Activated CD4-positive, alpha-beta T cell treated with anti-CD3 and anti-CD28 coated beads for 36 hours (primary cell): ENCODE measurements at regions not wholly inside any gene's neighbourhood (a gene's known extent, or its start where the extent isn't known, plus 50 kb on each side); places are given as distances from the start of the nearest gene placed in this dataset.
"Not testable (repeated sequence)": the region's sequence is repeated elsewhere in the genome, so short reads cannot be mapped to it uniquely, and the experiment has no call there.

Experiments used
- ATAC-seq: fragments of 200-7000 bp; cut with Tn5 transposase; one replicate; pipeline ENCODE4 v1.10.0; 2021; ENCODE audit warnings: mild to moderate bottlenecking, moderate library complexity
- CTCF ChIA-PET: fragments of 350-600 bp; sonication (Branson Sonifier 250); formaldehyde crosslinking; loops from one replicate; lab custom pipeline; 2021; ENCODE audit warnings: antibody characterized with exemption; lab: Charles Lee
- POLR2A ChIA-PET: fragments of 350-600 bp; sonication (Branson Sonifier 250); formaldehyde crosslinking; loops from one replicate; lab custom pipeline; 2021; ENCODE audit warnings: antibody characterized with exemption, inconsistent platforms; lab: Charles Lee
- DNase-seq: peaks from one replicate; pipeline ENCODE4 v3.0.0-alpha.2; 2020
- H3K27ac Mint-ChIP-seq: one replicate; pipeline ENCODE4 v1.8.0; 2021; ENCODE audit warnings: mixed read lengths
- H3K27me3 Mint-ChIP-seq: one replicate; pipeline ENCODE4 v1.8.0; 2021; ENCODE audit warnings: mixed read lengths
- H3K36me3 Mint-ChIP-seq: one replicate; pipeline ENCODE4 v1.8.0; 2021; ENCODE audit warnings: low read depth, mixed read lengths
- H3K4me1 Mint-ChIP-seq: one replicate; pipeline ENCODE4 v1.8.0; 2021; ENCODE audit warnings: mixed read lengths
- H3K4me3 Mint-ChIP-seq: one replicate; pipeline ENCODE4 v1.8.0; 2021; ENCODE audit warnings: mild to moderate bottlenecking, moderate library complexity, mixed read lengths
- H3K9me3 Mint-ChIP-seq: one replicate; pipeline ENCODE4 v1.8.0; 2021; ENCODE audit warnings: low read depth, mixed read lengths
- intact Hi-C, 2 experiments: fragments of 100-400 bp; cut with DNase I in 1 of 2; cut with micrococcal nuclease in 1 of 2; formaldehyde crosslinking; loops; one replicate each; pipeline versions ENCODE4 v1.14.2 to v1.15.1; 2022 to 2024; cut with DNase I, micrococcal nuclease

DNA sequence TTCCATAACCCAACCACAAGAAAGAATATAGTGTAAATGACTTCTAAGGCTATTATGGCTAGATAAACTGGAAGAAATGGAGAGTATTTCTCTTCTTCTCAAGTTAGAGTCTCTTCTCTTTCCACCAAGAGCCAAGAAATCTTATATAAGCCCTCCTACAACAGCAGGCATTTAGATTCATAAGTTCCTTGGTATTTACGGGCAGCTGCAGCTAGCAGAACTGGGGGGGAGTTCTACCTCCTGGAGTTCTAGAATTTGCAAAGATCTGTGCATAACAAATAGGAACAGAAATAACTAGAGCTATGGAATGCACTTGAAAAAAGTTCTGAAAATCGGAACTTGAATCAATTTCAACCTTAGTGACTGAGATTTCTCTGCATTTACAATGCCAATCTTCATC lies 715.2 kb upstream of the GRM3 start:
- Mint-ChIP-seq H3K4me1 (no peaks in the 10 kb centered on the region), H3K27me3 (no peaks in the 10 kb centered on the region), H3K36me3 (no peaks in the 10 kb centered on the region), H3K4me3 (no peak overlapping the region), H3K27ac (no peak overlapping the region), H3K9me3 (peaks cover 10% of the 10 kb centered on the region)
- CTCF ChIA-PET = interaction anchor here (1.6 kb wide), 1 partner anchor 16 kb away, joined by 3 read pairs; no protein-coding TSS in a partner anchor
- DNase-seq (no peak), ATAC-seq (no peak)
- intact Hi-C loops = no loop called here
- POLR2A ChIA-PET = no interaction called here

DNA sequence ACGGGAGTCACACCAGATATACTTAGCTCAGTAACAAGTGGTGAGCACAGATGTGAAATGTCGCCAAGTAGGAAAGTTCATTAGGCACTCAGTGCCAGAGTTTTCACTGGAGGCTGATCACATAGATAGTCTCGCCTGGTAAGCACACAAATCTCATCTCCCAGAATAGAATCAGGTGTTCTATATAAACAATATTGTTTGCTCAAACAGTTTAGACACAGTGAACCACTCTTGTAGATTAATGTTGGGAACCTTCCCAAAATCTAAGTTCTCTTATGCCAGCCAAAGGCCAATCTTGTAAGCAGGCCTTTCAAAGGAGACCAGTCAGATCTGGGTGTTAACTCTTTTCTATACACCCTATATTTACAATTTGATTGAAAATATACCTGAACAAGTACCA lies 716.5 kb upstream of the GRM3 start:
- POLR2A ChIA-PET = no interaction called here
- no peaks in the 10 kb centered on the region for H3K4me1 Mint-ChIP-seq
- ATAC-seq (no peak), DNase-seq (no peak)
- no peaks in the 10 kb centered on the region for H3K36me3 Mint-ChIP-seq
- H3K4me3 Mint-ChIP-seq = no peak overlapping the region
- intact Hi-C loops = no loop called here
- H3K9me3 Mint-ChIP-seq = peaks cover 8% of the 10 kb centered on the region
- CTCF ChIA-PET = interaction anchor here (0.6 kb wide), 1 partner anchor 281 kb away, joined by 3 read pairs; no protein-coding TSS in a partner anchor
- no peak overlapping the region for H3K27ac Mint-ChIP-seq
- H3K27me3 Mint-ChIP-seq = no peaks in the 10 kb centered on the region

DNA sequence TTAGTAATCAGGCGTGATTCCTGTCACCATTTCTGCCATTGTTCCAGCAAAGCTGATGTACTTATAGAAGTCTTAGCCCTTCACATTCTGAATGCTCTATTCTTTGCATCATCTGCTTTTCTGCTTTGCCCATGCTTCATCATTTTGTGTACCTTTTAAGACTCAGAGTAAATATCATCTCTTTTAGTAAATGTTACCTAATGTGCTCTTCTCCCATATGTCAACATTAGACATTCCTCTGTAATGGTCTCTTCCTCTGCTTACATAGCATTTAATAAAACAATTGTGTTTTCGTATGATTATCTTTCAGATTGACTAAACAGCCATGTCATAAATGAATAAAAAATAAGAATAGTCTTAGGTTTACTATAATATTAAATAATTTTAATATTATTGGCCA lies 719.6 kb upstream of the GRM3 start:
- no peaks in the 10 kb centered on the region for H3K36me3 Mint-ChIP-seq
- intact Hi-C loops = no loop called here
- no peaks in the 10 kb centered on the region for H3K4me1 Mint-ChIP-seq
- H3K27ac Mint-ChIP-seq = no peak overlapping the region
- ChIA-PET POLR2A (no interaction called here), CTCF (no interaction called here)
- no peaks in the 10 kb centered on the region for H3K27me3 Mint-ChIP-seq
- no peaks in the 10 kb centered on the region for H3K9me3 Mint-ChIP-seq
- no peak for ATAC-seq
- no peak for DNase-seq
- no peak overlapping the region for H3K4me3 Mint-ChIP-seq

DNA sequence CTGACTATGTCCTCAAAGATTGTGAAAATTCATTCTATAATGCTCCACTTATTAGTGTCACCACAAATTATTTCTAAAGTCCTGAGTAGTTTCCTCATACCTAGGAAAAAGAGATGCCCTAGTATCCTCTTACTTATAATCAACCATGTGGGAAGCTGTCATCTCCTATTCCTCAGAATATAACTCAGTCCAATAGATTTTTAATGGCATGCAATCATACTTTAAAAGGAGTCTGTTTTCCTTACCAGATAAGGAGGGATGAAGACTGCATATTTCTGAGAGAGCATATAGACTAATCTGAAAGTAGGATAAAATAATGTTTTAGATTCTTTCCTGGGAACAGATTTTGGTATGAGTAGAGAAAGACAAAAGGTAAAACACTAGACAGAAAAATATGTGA lies 727.7 kb upstream of the GRM3 start:
- intact Hi-C loops = no loop called here
- H3K4me1 Mint-ChIP-seq = no peaks in the 10 kb centered on the region
- DNase-seq = no peak
- H3K27ac Mint-ChIP-seq = no peak overlapping the region
- ChIA-PET CTCF (no interaction called here), POLR2A (no interaction called here)
- peaks cover 6% of the 10 kb centered on the region for H3K9me3 Mint-ChIP-seq
- H3K4me3 Mint-ChIP-seq = no peak overlapping the region
- no peaks in the 10 kb centered on the region for H3K36me3 Mint-ChIP-seq
- no peaks in the 10 kb centered on the region for H3K27me3 Mint-ChIP-seq
- no peak for ATAC-seq

DNA sequence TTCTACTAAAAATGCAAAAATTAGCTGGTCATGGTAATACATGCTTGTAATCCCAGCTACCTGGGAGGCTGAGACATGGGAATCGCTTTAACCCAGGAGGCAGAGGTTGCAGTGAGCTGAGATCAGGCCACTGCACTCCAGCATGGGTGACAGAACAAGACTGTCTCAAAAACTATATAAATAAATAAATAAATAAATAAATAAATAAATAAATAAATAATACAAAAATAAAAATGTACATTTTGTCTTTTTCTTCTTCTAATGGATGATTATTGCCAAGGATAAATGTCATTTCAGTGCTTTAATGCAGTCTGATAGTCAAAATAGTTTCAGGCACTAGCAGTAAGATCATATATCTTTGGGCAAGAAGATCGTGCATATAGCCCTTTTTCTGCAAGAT lies 727.6 kb upstream of the SEMA3D start:
- DNase-seq = no peak
- POLR2A ChIA-PET = no interaction called here
- Mint-ChIP-seq H3K36me3 (no peaks in the 10 kb centered on the region), H3K27ac (no peak overlapping the region), H3K27me3 (no peaks in the 10 kb centered on the region), H3K4me3 (no peak overlapping the region), H3K9me3 (peaks cover 21% of the 10 kb centered on the region), H3K4me1 (no peaks in the 10 kb centered on the region)
- CTCF ChIA-PET = no interaction called here
- intact Hi-C loops = no loop called here
- ATAC-seq = no peak

DNA sequence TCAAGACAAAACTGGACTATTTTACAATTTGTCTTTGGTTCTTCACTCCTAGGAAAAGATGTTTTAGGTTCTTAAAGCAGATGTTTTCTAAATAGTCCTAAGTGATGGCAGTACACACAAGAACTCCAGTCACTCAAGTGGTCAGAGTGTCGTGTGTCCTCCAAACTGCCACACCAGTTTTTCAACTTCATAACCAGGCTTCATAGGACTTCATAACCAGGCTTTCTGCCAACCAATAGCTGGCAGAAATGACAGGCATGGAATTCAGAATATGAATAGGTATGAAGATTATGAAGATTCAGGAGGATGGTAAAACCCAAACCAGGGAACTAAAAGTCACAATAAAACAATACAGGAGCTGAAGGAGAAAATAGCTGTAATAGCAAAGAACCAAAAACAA lies 721.2 kb upstream of the SEMA3D start:
- Mint-ChIP-seq H3K9me3 (peaks cover 21% of the 10 kb centered on the region), H3K4me1 (no peaks in the 10 kb centered on the region), H3K27ac (no peak overlapping the region), H3K27me3 (no peaks in the 10 kb centered on the region), H3K4me3 (no peak overlapping the region), H3K36me3 (no peaks in the 10 kb centered on the region)
- CTCF ChIA-PET = no interaction called here
- ATAC-seq = no peak
- intact Hi-C loops = no loop called here
- no peak for DNase-seq
- POLR2A ChIA-PET = no interaction called here

DNA sequence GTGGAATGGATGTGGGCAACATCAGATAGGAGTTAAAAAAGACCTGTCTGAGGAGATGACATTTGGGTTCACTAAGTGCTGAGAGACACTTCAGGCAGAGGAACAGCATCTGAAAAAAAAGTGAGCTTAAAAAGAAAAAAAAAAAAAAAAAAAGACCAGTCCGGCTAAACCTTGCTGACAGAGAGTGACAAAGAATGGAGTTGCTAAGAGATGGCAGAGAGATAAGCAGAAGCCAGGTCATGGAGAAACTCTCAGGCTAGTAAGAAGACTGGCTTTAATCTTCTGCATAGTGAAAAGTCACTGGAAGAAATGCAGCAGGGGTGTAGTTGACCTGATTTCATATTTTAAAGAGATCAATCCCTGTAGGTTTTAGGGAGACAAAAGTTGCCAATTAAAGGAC lies 711.1 kb upstream of the SEMA3D start:
- Mint-ChIP-seq H3K4me3 (no peak overlapping the region), H3K36me3 (no peaks in the 10 kb centered on the region), H3K4me1 (no peaks in the 10 kb centered on the region), H3K9me3 (peaks cover 4% of the 10 kb centered on the region), H3K27ac (no peak overlapping the region), H3K27me3 (no peaks in the 10 kb centered on the region)
- ATAC-seq (no peak), DNase-seq (no peak)
- POLR2A ChIA-PET = no interaction called here
- CTCF ChIA-PET = no interaction called here
- intact Hi-C loops = no loop called here

DNA sequence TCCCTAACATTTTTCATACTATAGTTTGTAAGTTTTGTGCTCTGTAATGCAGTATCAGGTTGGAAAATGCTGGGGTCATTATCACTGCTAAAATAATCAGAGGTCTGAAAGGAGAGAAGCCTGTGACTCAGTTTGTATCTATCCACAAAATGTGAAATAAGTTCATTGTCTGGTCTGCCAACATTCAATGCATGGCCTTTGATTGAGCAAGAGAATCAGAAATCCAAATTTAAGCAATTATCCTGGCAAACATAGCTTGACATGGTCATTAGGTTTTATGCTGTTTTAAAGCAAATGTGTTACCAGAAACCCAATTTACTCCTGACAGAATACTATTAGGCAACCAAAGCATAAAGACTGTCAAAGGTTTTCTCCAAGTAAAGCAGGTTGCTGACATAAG lies 709.7 kb upstream of the SEMA3D start:
- intact Hi-C loops = no loop called here
- Mint-ChIP-seq H3K27me3 (no peaks in the 10 kb centered on the region), H3K9me3 (peaks cover 4% of the 10 kb centered on the region), H3K4me3 (no peak overlapping the region), H3K4me1 (no peaks in the 10 kb centered on the region), H3K36me3 (no peaks in the 10 kb centered on the region), H3K27ac (no peak overlapping the region)
- ATAC-seq = no peak
- ChIA-PET POLR2A (no interaction called here), CTCF (no interaction called here)
- no peak for DNase-seq

DNA sequence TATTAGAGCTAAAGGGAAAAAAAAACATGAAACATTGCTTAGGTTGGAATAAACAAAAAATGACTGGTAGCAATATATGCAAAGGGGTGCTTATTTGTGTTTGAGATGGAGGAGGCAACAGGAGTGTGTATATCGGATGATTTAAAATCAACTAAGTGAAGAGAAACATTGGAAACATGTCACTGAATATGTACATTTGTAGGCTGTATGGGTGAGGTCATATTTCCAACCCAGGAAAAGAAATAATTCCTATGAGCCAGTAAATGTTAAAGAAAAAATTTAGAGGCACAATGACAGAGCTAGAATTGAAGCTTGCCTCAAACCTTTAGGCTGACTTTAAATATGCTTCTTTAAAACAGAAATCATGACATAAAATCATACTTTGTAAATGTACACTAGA lies 709.0 kb upstream of the SEMA3D start:
- DNase-seq = no peak
- ChIA-PET POLR2A (no interaction called here), CTCF (no interaction called here)
- intact Hi-C loops = no loop called here
- Mint-ChIP-seq H3K27ac (no peak overlapping the region), H3K9me3 (peaks cover 4% of the 10 kb centered on the region), H3K4me1 (no peaks in the 10 kb centered on the region), H3K36me3 (no peaks in the 10 kb centered on the region), H3K4me3 (no peak overlapping the region), H3K27me3 (no peaks in the 10 kb centered on the region)
- no peak for ATAC-seq

DNA sequence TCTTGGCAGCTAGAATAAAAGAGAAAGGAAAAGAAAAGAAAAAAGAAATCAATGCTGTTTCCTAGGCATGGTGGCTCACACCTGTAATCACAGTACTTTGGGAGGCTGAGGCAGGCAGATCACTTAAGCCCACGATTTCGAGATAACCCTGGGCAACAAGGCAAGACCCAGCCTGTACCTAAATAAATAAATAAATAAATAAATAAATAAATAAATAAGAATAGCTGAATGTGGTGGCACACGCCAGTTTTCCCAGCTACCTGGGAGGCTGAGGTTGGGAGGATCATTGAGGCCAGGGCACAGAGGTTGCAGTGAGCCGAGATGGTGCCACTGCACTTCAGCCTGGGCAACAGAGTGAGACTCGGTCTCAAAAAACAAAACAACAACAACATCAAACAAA lies 705.0 kb upstream of the SEMA3D start:
- DNase-seq, ATAC-seq, H3K36me3 Mint-ChIP-seq, H3K27me3 Mint-ChIP-seq, H3K4me3 Mint-ChIP-seq, H3K9me3 Mint-ChIP-seq, POLR2A ChIA-PET, H3K27ac Mint-ChIP-seq, H3K4me1 Mint-ChIP-seq: not testable (repeated sequence)
- intact Hi-C loops = loop anchor here (2.0 to 5.0 kb wide), 3 partner anchors 925 to 1015 kb away; no protein-coding TSS in a partner anchor
- CTCF ChIA-PET = interaction anchor here (1.1 to 1.2 kb wide), 3 partner anchors 9 to 579 kb away, joined by 3 read pairs; no protein-coding TSS in a partner anchor

DNA sequence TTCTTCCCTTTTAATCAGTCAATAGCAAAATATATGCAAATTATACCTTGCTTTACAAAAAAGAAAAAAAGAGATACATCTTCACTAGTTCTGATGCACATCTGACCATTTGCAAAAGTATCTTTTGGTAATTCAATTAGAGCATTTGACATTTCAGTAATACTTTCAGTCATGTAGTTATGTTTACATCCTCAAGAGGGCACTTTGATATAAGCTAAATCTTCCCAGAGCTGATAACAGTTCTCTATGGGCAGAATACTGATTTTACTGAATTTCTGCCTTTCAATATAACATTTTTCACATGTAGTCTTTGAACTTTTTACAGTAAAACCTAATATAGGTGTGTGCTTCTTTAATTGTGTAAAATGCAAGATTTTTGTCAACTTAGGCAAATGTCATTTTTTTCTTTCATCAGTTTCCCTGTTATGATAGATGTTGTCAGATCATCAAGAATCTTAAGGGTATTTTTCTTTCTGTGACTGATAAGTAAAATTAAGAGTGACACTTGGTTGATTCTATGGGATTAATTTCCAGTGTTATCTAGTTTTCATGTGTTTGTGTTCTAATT lies 703.5 kb upstream of the SEMA3D start:
- CTCF ChIA-PET = interaction anchor here (0.6 to 2.7 kb wide), 2 partner anchors 13 to 580 kb away, joined by 3 to 13 read pairs; no protein-coding TSS in a partner anchor
- no peaks in the 10 kb centered on the region for H3K36me3 Mint-ChIP-seq
- intact Hi-C loops = loop anchor here (1.0 to 5.0 kb wide), 4 partner anchors 579 to 1017 kb away; no protein-coding TSS in a partner anchor
- DNase-seq (no peak), ATAC-seq (no peak)
- H3K9me3 Mint-ChIP-seq = peaks cover 1% of the 10 kb centered on the region
- no peaks in the 10 kb centered on the region for H3K4me1 Mint-ChIP-seq
- no peak overlapping the region for H3K27ac Mint-ChIP-seq
- no peak overlapping the region for H3K4me3 Mint-ChIP-seq
- POLR2A ChIA-PET = no interaction called here
- no peaks in the 10 kb centered on the region for H3K27me3 Mint-ChIP-seq

DNA sequence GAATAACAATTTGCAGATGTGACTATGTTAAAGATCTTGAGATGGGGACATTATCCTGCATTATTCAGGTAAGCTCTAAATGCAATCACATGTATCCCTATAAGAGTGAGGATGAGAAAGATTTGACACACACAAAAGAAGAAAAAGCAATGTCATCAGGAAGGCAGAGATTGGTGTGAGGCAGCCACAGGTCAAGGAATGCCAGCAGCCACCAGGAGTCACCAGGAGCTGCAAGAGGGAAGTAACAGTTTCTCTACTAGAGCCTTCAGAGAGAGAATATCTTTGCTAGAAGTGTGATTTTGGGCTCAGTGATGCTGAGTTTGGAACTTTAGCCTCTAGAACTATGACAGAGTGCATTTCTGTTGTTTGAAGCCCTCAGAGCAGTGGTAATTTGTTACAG lies 700.3 kb upstream of the SEMA3D start:
- H3K27me3 Mint-ChIP-seq = no peaks in the 10 kb centered on the region

More for the DNA sequence above, 700.3 kb upstream of the SEMA3D start:
- no peaks in the 10 kb centered on the region for H3K4me1 Mint-ChIP-seq
- intact Hi-C loops = no loop called here
- H3K27ac Mint-ChIP-seq = no peak overlapping the region
- DNase-seq = no peak
- no peaks in the 10 kb centered on the region for H3K9me3 Mint-ChIP-seq
- no peaks in the 10 kb centered on the region for H3K36me3 Mint-ChIP-seq
- CTCF ChIA-PET = interaction anchor here (0.5 kb wide), 1 partner anchor 1150 kb away, joined by 3 read pairs; no protein-coding TSS in a partner anchor
- H3K4me3 Mint-ChIP-seq = no peak overlapping the region
- POLR2A ChIA-PET = no interaction called here
- no peak for ATAC-seq
